ENCODE measurements at regions not wholly inside any gene's neighbourhood (a gene's known extent, or its start where the extent isn't known, plus 50 kb on each side); places are given as distances from the start of the nearest gene placed in this dataset.

GRCh38 chr1:74824497-74825107 lies 91.7 kb downstream of the TYW3 start:
- no peak overlapping the region for H3K27ac ChIP-seq (ENCODE audit: low read depth)
- Mint-ChIP-seq H3K27ac (no peak overlapping the region), H3K27me3 (ENCODE audit: insufficient read depth, low read depth, poor library complexity) (no peaks in the 10 kb centered on the region), H3K4me1 (no peaks in the 10 kb centered on the region), H3K4me3 (no peak overlapping the region), H3K9me3 (no peaks in the 10 kb centered on the region), H3K36me3 (ENCODE audit: low read depth) (no peaks in the 10 kb centered on the region)
- H3K9me2 ChIP-seq (ENCODE audit: insufficient read depth): no peaks in the 10 kb centered on the region
- H3K4me3 ChIP-seq: no peak overlapping the region
- H3K4me1 ChIP-seq (ENCODE audit: insufficient read depth): no peaks in the 10 kb centered on the region
- no peaks in the 10 kb centered on the region for H4K20me1 ChIP-seq (replicated peaks; ENCODE audit: insufficient read depth)
- DNase-seq (ENCODE audit: low spot score) (no peak), ATAC-seq (no peak)
- no peak overlapping the region for H2AFZ ChIP-seq
- no peaks in the 10 kb centered on the region for H3K79me2 ChIP-seq (replicated peaks; ENCODE audit: insufficient read depth)
- H3K27me3 ChIP-seq (ENCODE audit: insufficient read depth): no peaks in the 10 kb centered on the region
- H3K4me2 ChIP-seq: no peak overlapping the region
- H3K36me3 ChIP-seq (ENCODE audit: insufficient read depth): no peaks in the 10 kb centered on the region
- TF ChIP-seq ZNF114 (CRISPR knock-in tag; IDR thresholded peaks at IDR 0.05) (no peak), CREB1 (CRISPR knock-in tag; IDR thresholded peaks at IDR 0.05; ENCODE audit: low read depth) (no peak), REST (IDR thresholded peaks at IDR 0.05; ENCODE audit: unreplicated experiment) (no peak), STAT1 (IDR thresholded peaks at IDR 0.05; ENCODE audit: unreplicated experiment) (no peak), CTCF (conservative IDR thresholded peaks at IDR 0.05; ENCODE audit: low read depth in 2 of 2) (no peak), EZH2phosphoT487 (IDR thresholded peaks at IDR 0.05; ENCODE audit: unreplicated experiment) (no peak), POLR2AphosphoS5 (IDR thresholded peaks at IDR 0.05; ENCODE audit: low read depth) (no peak), NANOG (IDR thresholded peaks at IDR 0.05; ENCODE audit: borderline replicate concordance) (no peak), ETS1 (IDR thresholded peaks at IDR 0.05) (no peak), JUNB (IDR thresholded peaks at IDR 0.05; ENCODE audit: unreplicated experiment) (no peak), EZH2 (IDR thresholded peaks at IDR 0.05; ENCODE audit: low read depth, unreplicated experiment) (no peak), ZNF331 (CRISPR knock-in tag; IDR thresholded peaks at IDR 0.05; ENCODE audit: low read depth) (no peak), ZNF462 (CRISPR knock-in tag; IDR thresholded peaks at IDR 0.05) (no peak)
- H3F3A ChIP-seq (replicated peaks; ENCODE audit: low read depth): no peaks in the 10 kb centered on the region
